GM19025 (cell line): ENCODE measurements at regions not wholly inside any gene's neighbourhood (a gene's known extent, or its start where the extent isn't known, plus 50 kb on each side); places are given as distances from the start of the nearest gene placed in this dataset.
"Not testable (repeated sequence)": the region's sequence is repeated elsewhere in the genome, so short reads cannot be mapped to it uniquely, and the experiment has no call there.

Source experiments
- ATAC-seq: cut with Tn5 transposase; IDR thresholded peaks from one replicate; pipeline ENCODE4 v1.9.1; 2021; ENCODE audit warnings: mild to moderate bottlenecking, low read depth, moderate library complexity; ENCODE audit not compliant: unreplicated experiment

- not testable (repeated sequence) for ATAC-seq
These were observed 510.6 kb upstream of the FANCL start for GRCh38 chr2:58751676-58752075.

DNA sequence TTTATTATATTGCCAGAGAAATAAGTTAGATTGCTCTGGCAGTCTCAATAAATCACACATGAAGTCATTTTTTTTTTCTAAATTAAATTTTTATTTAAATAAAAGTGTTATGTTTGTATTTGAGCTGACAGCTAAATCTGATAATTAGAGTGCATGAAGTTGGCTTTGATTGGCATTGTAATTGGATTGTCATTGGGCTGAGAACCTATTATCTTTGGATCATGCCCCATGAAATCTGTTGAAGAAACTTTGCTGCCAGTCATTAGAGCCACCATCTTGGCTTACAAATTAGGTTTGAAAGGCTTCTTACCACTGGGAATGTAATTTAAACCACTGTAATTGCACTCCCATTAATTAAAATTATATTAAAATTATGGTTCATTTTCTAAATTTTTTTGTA lies 507.9 kb upstream of the FANCL start:
- no peak for ATAC-seq

GRCh38 chr2:58745334-58745733 lies 504.2 kb upstream of the FANCL start:
- not testable (repeated sequence) for ATAC-seq

- no peak for ATAC-seq
These were observed 499.3 kb upstream of the FANCL start for GRCh38 chr2:58740426-58740825.

GRCh38 chr2:58739033-58739432 lies 497.9 kb upstream of the FANCL start:
- no peak for ATAC-seq

- no peak for ATAC-seq
These were observed 493.2 kb upstream of the FANCL start for GRCh38 chr2:58734365-58734764.

GRCh38 chr2:58732999-58733398 lies 491.9 kb upstream of the FANCL start:
- ATAC-seq: no peak

GRCh38 chr2:58731488-58731869 lies 490.4 kb upstream of the FANCL start:
- ATAC-seq: no peak

GRCh38 chr2:58730764-58731487 lies 489.8 kb upstream of the FANCL start:
- ATAC-seq: no peak

- no peak for ATAC-seq
These were observed 487.0 kb upstream of the FANCL start for GRCh38 chr2:58727981-58728656.

DNA sequence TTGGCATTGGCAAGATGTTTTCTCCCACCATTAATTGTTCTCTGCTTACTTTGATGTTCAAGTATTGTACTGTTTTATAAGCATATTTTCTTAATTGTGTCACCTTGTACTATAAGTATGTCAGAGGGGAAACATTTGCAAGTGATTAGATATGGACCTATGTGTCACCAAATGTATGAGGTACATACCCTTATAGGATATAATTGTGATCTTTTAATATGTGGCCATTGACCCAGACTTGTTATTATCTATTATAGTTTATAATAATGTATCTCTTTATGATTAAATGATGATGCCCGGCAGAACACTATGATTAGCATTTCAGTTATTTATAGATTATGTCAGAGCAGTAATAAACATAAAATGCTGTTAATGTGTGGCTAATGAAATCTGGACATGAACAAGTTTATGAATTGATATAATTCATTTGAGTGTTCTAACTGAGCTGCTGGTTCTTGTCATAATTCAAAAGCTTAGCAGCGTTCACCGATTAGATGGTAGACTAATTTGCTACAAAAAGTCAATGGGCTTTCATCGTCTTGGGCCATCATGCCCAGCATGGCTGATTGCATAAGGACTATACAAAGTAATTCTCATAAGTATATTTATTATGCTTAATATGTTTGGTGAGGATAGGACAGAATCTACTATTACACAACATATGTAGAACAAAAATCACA lies 480.9 kb upstream of the FANCL start:
- ATAC-seq: no peak

DNA sequence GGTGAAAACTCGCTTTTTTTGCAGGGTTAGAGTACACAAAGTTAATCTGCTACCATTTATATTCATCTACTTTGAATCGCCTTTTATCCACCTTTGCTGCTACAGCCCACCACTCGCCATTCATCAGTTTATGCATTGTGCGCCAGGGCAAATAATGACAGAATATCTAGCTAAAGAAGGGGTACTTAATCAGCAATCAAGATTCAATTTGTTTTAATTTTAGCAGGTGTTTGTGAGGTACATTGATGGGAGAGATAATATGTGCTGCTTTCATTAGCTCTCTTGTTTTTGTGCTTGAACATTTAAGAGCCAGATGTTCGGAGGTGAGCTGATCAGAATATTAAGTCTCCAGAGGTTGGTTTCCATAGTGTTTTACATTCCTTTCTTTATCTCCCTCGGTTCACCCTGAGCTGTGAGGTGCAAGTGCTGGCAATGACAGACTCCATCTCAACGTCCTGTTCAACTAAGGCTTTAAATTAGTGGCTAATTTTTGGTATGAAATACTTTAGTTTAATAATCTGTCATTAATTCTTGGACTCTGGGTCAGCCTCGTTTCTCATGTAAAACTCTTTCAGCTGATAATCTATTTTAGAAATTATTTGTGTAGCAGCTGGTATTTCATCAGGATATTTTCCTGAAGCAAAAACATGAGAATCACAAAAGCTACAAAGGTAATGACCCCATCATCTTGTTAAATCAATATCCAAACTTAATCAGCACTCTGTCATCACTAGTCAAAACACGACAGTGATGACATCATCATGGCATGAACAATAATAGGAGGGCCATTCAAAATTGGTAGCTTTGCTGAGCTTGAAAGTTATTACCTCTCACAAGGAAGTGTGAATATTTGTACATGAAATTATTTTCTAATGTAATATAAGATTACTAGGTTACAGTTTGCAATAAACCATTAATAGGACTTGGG lies 479.9 kb upstream of the FANCL start:
- ATAC-seq: no peak

GRCh38 chr2:58720033-58720769 lies 479.1 kb upstream of the FANCL start:
- no peak for ATAC-seq

GRCh38 chr2:58715344-58715743 lies 474.2 kb upstream of the FANCL start:
- ATAC-seq: no peak

GRCh38 chr2:58714238-58714637 lies 473.1 kb upstream of the FANCL start:
- ATAC-seq: no peak

- no peak for ATAC-seq
These were observed 469.7 kb upstream of the FANCL start for GRCh38 chr2:58710795-58711279.

GRCh38 chr2:58709687-58710354 lies 468.7 kb upstream of the FANCL start:
- no peak for ATAC-seq

GRCh38 chr2:58709274-58709673 lies 468.1 kb upstream of the FANCL start:
- ATAC-seq: no peak

DNA sequence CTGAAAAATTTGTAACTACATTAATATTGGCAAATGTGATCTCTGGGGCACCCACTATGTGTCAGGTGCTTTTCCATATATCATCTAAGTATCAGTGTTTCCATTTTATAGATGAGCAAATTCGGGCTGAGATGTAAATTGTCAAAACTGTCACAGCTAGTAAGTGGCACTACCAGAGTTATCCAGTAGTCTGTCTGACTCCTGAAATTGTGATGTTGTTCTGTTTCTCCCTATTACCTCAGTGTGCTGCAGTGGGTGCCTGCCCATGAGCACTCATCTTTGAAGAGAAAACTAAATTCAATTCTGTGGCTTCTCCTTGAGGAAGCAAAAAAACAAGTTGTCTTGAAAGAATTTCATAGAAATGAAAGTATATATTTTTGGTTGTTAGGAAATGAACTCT lies 467.4 kb upstream of the FANCL start:
- ATAC-seq: no peak
